Parathyroid adenoma (tissue), 2 donors: ENCODE measurements at regions not wholly inside any gene's neighbourhood (a gene's known extent, or its start where the extent isn't known, plus 50 kb on each side); places are given as distances from the start of the nearest gene placed in this dataset.
"Not testable (repeated sequence)": the region's sequence is repeated elsewhere in the genome, so short reads cannot be mapped to it uniquely, and the experiment has no call there.

Experiments
- H2AFZ ChIP-seq: fragments of 300-600 bp; sonication (generic); one replicate; pipeline ENCODE4 v1.7.0; 2017; ENCODE audit warnings: antibody characterized with exemption, mild to moderate bottlenecking
- H3K27ac ChIP-seq: fragments of 300-600 bp; sonication (generic); one replicate; pipeline ENCODE4 v1.7.0; 2017
- H3K27me3 ChIP-seq: fragments of 300-600 bp; sonication (generic); one replicate; pipeline ENCODE4 v1.7.0; 2017; ENCODE audit warnings: low read length; ENCODE audit not compliant: control insufficient read depth, insufficient read depth
- H3K36me3 ChIP-seq: fragments of 300-600 bp; sonication (generic); one replicate; pipeline ENCODE4 v1.7.0; 2017; ENCODE audit warnings: low read length; ENCODE audit not compliant: control insufficient read depth, insufficient read depth
- H3K4me1 ChIP-seq: fragments of 300-600 bp; sonication (generic); one replicate; pipeline ENCODE4 v1.7.0; 2017; ENCODE audit warnings: control low read depth
- H3K4me2 ChIP-seq: fragments of 300-600 bp; sonication (generic); one replicate; pipeline ENCODE4 v1.7.0; 2017; ENCODE audit warnings: low read length
- H3K4me3 ChIP-seq: fragments of 300-600 bp; sonication (generic); one replicate; pipeline ENCODE4 v1.7.0; 2017; ENCODE audit warnings: low read depth, low read length
- H3K79me2 ChIP-seq: fragments of 300-600 bp; sonication (generic); one replicate; pipeline ENCODE4 v1.7.0; 2017; ENCODE audit warnings: control low read depth
- H3K9ac ChIP-seq: fragments of 300-600 bp; sonication (generic); one replicate; pipeline ENCODE4 v1.7.0; 2017; ENCODE audit warnings: mild to moderate bottlenecking
- H3K9me3 ChIP-seq: fragments of 300-600 bp; sonication (generic); one replicate; pipeline ENCODE4 v1.7.0; 2017; ENCODE audit warnings: low read length; ENCODE audit not compliant: control insufficient read depth
- CTCF ChIP-seq: fragments of 300-600 bp; sonication (generic); IDR thresholded peaks from one replicate; pipeline ENCODE4 v1.7.0; 2017; ENCODE audit warnings: antibody characterized with exemption, mild to moderate bottlenecking
- donor health status: primary hyperparathyroidism.

GRCh38 chr18:1361936-1362335 is 457.3 kb downstream of the ADCYAP1 start:
- Histone ChIP-seq H3K27me3 (no peaks in the 10 kb centered on the region), H3K9ac (no peak overlapping the region), H3K27ac (no peak overlapping the region), H3K79me2 (no peaks in the 10 kb centered on the region), H3K4me1 (no peaks in the 10 kb centered on the region), H2AFZ (no peak overlapping the region), H3K4me2 (no peak overlapping the region), H3K4me3 (no peak overlapping the region), H3K36me3 (no peaks in the 10 kb centered on the region), H3K9me3 (no peaks in the 10 kb centered on the region)
- TF ChIP-seq CTCF, result no peak

- Histone ChIP-seq H3K9ac (no peak overlapping the region), H3K27me3 (no peaks in the 10 kb centered on the region), H3K4me2 (no peak overlapping the region), H2AFZ (no peak overlapping the region), H3K4me1 (no peaks in the 10 kb centered on the region), H3K9me3 (no peaks in the 10 kb centered on the region), H3K27ac (no peak overlapping the region), H3K79me2 (no peaks in the 10 kb centered on the region), H3K4me3 (no peak overlapping the region), H3K36me3 (no peaks in the 10 kb centered on the region)
- TF ChIP-seq CTCF, result no peak
Measured at GRCh38 chr18:1370552-1370951, 465.9 kb downstream of the ADCYAP1 start.

DNA sequence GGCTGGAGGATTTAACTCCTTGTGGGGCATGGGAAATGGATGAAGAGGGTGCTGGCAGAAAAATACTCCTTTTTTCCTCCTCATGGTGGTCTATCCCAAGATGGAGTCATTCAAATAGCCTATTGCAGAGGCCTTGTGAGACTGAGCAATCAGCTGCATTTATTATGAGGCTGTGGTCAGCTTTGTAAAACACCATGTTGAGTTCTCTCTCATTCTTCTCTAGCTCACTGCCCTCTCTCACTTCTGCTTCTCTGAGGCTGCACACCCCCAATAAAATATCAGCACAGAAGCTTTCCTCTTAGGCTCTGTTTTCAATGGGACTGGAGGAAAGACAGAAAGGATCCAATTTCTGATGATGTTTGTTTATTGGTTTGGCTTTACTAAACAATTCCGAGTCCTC is 467.1 kb downstream of the ADCYAP1 start:
- H3K4me1 ChIP-seq, result no peaks in the 10 kb centered on the region
- H3K79me2 ChIP-seq, result no peaks in the 10 kb centered on the region
- no peak overlapping the region for H3K27ac ChIP-seq
- no peak overlapping the region for H3K4me3 ChIP-seq
- no peak overlapping the region for H2AFZ ChIP-seq
- H3K4me2 ChIP-seq, result no peak overlapping the region
- H3K36me3 ChIP-seq, result no peaks in the 10 kb centered on the region
- H3K9me3 ChIP-seq, result no peaks in the 10 kb centered on the region
- no peak for TF ChIP-seq CTCF
- H3K9ac ChIP-seq, result no peak overlapping the region
- H3K27me3 ChIP-seq, result no peaks in the 10 kb centered on the region

- no peak overlapping the region for H3K4me3 ChIP-seq
- no peaks in the 10 kb centered on the region for H3K9me3 ChIP-seq
- no peaks in the 10 kb centered on the region for H3K36me3 ChIP-seq
- no peak overlapping the region for H3K27ac ChIP-seq
- H3K9ac ChIP-seq, result no peak overlapping the region
- H2AFZ ChIP-seq, result no peak overlapping the region
- H3K4me1 ChIP-seq, result no peaks in the 10 kb centered on the region
- no peaks in the 10 kb centered on the region for H3K79me2 ChIP-seq
- no peak overlapping the region for H3K4me2 ChIP-seq
- no peak for TF ChIP-seq CTCF
- no peaks in the 10 kb centered on the region for H3K27me3 ChIP-seq
Measured at GRCh38 chr18:1383465-1383864, 478.8 kb downstream of the ADCYAP1 start.

DNA sequence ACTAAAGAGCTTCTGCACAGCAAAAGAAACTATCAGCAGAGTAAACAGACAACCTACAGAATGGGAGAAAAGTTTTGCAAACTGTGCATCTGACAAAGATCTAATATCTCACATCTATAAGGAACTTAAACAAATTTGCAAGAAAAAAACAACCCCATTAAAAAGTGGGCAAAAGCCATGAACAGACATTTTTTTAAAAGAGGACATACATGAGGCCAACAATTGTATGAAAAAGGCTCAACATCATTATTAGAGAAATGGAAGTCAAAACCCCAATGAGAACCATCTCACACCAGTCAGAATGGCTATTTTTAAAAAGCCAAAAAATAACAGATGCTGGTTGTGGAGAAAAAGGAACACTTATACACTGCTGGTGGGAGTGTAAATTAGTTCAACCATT is 483.8 kb downstream of the ADCYAP1 start:
- not testable (repeated sequence) for H3K9me3 ChIP-seq, H3K4me1 ChIP-seq, H3K79me2 ChIP-seq, H3K36me3 ChIP-seq, H3K27ac ChIP-seq, H3K4me2 ChIP-seq, H3K27me3 ChIP-seq, H3K4me3 ChIP-seq, H2AFZ ChIP-seq, H3K9ac ChIP-seq
